Testis (tissue), 2 donors: ENCODE measurements at regions not wholly inside any gene's neighbourhood (a gene's known extent, or its start where the extent isn't known, plus 50 kb on each side); places are given as distances from the start of the nearest gene placed in this dataset.
"Not testable (repeated sequence)": the region's sequence is repeated elsewhere in the genome, so short reads cannot be mapped to it uniquely, and the experiment has no call there.

Experiments used
- CTCF ChIP-seq, 3 experiments: fragments of 450-650 bp in 2 of 3; fragments of 200-600 bp in 1 of 3; sonication (generic) in 1 of 3; IDR thresholded peaks; one replicate each; pipeline ENCODE4 v1.5.1; 2016 to 2019; ENCODE audit warnings: antibody characterized with exemption in 3 of 3, mild to moderate bottlenecking in 2 of 3, moderate library complexity in 1 of 3
- POLR2A ChIP-seq: fragments of 450-650 bp; IDR thresholded peaks from one replicate; pipeline ENCODE4 v1.6.1; 2017; ENCODE audit warnings: antibody characterized with exemption, mild to moderate bottlenecking, moderate library complexity

DNA sequence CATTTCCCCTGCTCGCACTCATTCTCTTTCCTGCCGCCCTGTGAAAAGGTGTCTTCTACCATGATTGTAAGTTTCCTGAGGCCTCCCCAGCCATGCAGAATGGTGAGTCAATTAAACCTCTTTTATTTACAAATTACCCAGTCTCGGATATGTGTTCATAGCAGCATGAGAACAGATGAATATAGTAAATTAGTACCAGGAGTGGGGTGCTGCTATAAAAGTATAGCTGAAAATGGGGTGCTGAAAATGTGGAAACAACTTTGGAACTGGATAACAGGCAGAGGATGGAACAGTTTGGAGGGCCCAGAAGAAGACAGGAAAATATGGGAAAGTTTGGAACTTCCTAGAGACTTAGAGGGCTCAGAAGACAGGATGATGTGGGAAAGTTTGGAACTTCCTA is 204.2 kb downstream of the CPEB2 start:
- TF ChIP-seq CTCF (IDR thresholded peaks at IDR 0.05); POLR2A: not testable (repeated sequence)
